Epithelial cell of esophagus (primary cell): ENCODE measurements at regions not wholly inside any gene's neighbourhood (a gene's known extent, or its start where the extent isn't known, plus 50 kb on each side); places are given as distances from the start of the nearest gene placed in this dataset.

Source experiments
- DNase-seq: peaks from one replicate; pipeline ENCODE4 v3.0.0; 2010; ENCODE audit warnings: low read depth
- H3K4me3 ChIP-seq: 2 replicates; pipeline ENCODE4 v1.5.1; 2011; ENCODE audit warnings: mild to moderate bottlenecking, low read length, control low read depth
- TF ChIP-seq, protein P1 (sequence below): IDR thresholded peaks from 2 replicates; pipeline ENCODE4 v1.5.1; 2011; ENCODE audit warnings: low read depth, mild to moderate bottlenecking, low read length, control low read depth, inconsistent platforms; ENCODE audit not compliant: insufficient read depth; ENCODE audit errors: missing control alignments

DNA sequence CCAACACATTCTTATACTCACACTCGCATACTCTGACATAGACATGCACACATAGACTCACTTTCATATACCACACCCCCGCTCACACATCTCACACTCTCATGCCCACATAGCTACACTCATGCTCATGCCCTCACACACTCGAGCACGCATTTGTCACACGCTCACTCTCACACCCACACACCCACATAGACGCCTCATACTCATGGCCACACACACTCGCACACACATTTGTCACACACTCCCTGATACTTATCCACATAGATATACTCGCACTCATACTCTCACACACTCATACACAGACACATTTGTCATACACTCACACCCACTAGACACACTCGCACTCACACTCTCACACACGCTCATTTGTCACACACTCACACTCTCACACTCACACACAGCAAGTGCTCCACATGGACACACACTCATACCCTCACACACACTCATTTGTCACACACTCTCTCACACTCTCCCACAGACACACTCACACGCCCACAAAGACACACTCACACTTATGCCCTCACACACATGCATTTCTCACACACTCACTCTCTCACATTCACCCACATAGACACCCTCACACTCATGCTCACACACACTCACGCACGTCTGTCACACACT lies 50.9 kb downstream of the TNP1 start:
- H3K4me3 ChIP-seq: no peak overlapping the region
- TF ChIP-seq, protein P1, sequence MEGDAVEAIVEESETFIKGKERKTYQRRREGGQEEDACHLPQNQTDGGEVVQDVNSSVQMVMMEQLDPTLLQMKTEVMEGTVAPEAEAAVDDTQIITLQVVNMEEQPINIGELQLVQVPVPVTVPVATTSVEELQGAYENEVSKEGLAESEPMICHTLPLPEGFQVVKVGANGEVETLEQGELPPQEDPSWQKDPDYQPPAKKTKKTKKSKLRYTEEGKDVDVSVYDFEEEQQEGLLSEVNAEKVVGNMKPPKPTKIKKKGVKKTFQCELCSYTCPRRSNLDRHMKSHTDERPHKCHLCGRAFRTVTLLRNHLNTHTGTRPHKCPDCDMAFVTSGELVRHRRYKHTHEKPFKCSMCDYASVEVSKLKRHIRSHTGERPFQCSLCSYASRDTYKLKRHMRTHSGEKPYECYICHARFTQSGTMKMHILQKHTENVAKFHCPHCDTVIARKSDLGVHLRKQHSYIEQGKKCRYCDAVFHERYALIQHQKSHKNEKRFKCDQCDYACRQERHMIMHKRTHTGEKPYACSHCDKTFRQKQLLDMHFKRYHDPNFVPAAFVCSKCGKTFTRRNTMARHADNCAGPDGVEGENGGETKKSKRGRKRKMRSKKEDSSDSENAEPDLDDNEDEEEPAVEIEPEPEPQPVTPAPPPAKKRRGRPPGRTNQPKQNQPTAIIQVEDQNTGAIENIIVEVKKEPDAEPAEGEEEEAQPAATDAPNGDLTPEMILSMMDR: no peak
- DNase-seq: no peak

DNA sequence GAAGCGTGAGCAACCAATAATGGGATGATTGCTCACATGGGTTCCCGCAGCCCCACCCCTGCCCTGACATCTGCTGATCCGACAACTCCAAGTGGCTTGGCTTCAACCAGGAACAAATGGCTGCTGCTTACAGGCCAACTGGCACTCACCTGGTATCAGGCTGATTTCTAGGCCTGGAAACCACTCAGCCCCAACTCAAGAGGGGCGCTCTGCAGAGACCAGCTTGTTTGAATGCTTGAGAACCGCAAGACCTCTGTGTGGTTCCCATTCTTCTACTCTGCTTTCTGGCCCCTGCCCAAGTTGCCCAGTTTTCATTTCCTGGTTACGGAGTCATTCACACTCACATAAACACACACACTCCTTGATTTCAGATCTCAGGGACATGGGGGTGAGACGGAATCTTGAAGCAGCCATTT lies 52.0 kb downstream of the TNP1 start:
- no peak for DNase-seq
- no peak overlapping the region for H3K4me3 ChIP-seq
- TF ChIP-seq, protein P1: no peak

DNA sequence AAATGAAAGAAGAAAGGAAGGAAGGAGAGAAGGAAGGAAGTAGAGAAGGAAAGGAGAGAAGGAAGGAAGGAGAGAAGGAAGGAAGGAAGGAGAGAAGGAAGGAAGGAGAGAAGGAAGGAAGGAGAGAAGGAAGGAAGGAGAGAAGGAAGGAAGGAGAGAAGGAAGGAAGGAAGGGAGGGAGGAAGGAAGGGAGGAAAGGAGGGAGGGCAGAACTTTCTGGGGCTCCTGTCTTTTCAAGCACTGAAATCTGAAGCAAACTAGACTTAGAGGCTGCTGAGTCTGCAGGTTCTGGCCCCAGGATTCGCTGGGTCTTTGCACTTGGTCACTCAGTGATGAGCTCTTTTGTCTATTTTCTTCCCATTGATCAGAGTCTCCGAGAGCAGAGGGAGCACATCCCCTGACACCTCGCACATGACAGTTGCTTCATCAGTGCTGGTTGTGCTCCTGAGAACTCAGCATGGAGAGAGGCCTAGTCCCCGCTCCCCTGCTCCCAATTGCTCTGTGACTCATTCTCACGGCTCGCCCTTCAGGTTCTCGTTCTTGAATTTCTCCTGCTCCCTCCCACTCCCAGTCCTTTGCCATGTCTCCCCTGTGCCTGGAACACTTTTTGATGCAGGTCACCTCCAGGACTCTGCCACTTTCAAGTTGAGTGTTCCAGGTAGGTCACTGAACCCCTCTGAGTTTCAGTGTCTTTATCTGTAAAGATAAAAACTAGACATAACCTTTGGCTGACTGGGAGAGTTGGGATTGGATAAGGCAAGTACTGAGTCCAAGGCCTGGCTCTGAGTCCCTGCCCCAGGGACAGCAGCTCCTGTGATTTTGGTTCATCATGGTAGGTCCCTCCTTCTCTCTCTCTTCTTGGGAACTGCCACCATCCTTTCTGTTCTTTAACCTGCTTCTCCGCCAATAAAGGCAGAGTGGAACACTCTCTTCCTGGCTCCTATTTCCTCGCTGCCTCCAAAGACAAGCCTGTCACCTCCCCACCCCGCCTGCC lies 55.2 kb downstream of the TNP1 start:
- H3K4me3 ChIP-seq: no peak overlapping the region
- TF ChIP-seq, protein P1: no peak
- peak; percentile 34 for DNase-seq

DNA sequence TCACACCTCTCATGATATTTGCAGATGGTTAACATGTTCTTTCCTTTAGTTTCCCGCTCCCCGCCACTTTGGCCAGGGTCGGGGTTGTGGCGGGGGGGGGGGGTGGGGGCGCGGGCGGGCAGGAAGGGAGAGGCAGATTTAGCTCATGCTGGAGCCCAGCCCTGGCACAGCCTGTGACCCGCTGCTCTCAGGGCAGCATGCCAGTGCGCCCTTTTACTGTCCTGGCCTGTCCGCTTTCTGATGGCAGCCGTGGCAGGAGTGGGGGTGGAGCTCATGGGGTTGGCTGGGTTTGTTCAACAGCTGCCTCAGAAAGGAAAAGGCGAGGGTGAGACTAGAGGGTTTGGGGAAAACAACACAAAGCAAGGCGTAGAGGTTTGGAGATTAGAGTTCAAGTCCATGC lies 56.1 kb downstream of the TNP1 start:
- H3K4me3 ChIP-seq: no peak overlapping the region
- TF ChIP-seq, protein P1: no peak
- DNase-seq: no peak

- TF ChIP-seq, protein P1: no peak
- no peak overlapping the region for H3K4me3 ChIP-seq
- DNase-seq: no peak
Observed at GRCh38 chr2:216802516-216803215, 57.2 kb downstream of the TNP1 start.

DNA sequence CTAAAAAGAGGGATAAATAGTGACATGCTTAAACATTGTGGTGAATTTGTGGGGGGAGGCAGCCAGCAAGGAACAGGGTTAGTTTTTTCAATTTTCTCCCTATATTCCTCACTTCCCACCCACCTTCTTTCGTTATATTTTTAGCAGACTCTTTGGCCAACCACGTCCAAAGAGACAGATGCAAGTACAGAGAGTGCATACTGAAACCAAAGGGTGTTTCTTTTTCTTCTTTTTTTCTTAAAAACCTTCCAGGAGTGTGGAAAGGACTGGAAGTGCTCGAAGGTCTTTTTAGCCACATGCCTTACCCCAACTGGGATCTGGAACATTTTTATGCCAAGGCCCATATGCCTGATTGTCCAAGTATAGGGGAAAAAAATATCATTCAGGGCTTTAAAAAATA lies 59.0 kb downstream of the TNP1 start:
- DNase-seq: no peak
- TF ChIP-seq, protein P1: no peak
- H3K4me3 ChIP-seq: no peak overlapping the region
